Activated CD8-positive, alpha-beta T cell treated with anti-CD3 and anti-CD28 coated beads for 36 hours (primary cell): ENCODE measurements at regions not wholly inside any gene's neighbourhood (a gene's known extent, or its start where the extent isn't known, plus 50 kb on each side); places are given as distances from the start of the nearest gene placed in this dataset.

ENCODE experiments used
- ATAC-seq: fragments of 200-7000 bp; cut with Tn5 transposase; one replicate; pipeline ENCODE4 v1.10.0; 2021; ENCODE audit warnings: mild to moderate bottlenecking, moderate library complexity
- CTCF ChIA-PET: fragments of 350-600 bp; sonication (Branson Sonifier 250); formaldehyde crosslinking; loops from one replicate; lab custom pipeline; 2021; ENCODE audit warnings: antibody characterized with exemption; lab: Charles Lee
- POLR2A ChIA-PET: fragments of 350-600 bp; sonication (Branson Sonifier 250); formaldehyde crosslinking; loops from one replicate; lab custom pipeline; 2021; ENCODE audit warnings: antibody characterized with exemption; lab: Charles Lee
- DNase-seq: peaks from one replicate; pipeline ENCODE4 v3.0.0-alpha.2; 2020
- H3K27ac Mint-ChIP-seq: one replicate; pipeline ENCODE4 v1.8.0; 2021; ENCODE audit warnings: mild to moderate bottlenecking, mixed read lengths
- H3K27me3 Mint-ChIP-seq: one replicate; pipeline ENCODE4 v1.8.0; 2021; ENCODE audit warnings: mixed read lengths
- H3K36me3 Mint-ChIP-seq: one replicate; pipeline ENCODE4 v1.8.0; 2021; ENCODE audit warnings: low read depth, mixed read lengths
- H3K4me1 Mint-ChIP-seq: one replicate; pipeline ENCODE4 v1.8.0; 2021; ENCODE audit warnings: low read depth, mixed read lengths
- H3K4me3 Mint-ChIP-seq: one replicate; pipeline ENCODE4 v1.8.0; 2021; ENCODE audit warnings: mild to moderate bottlenecking, moderate library complexity, mixed read lengths
- H3K9me3 Mint-ChIP-seq: one replicate; pipeline ENCODE4 v1.8.0; 2021; ENCODE audit warnings: mixed read lengths
- CTCF ChIP-seq: fragments of 200-600 bp; IDR thresholded peaks from one replicate; pipeline ENCODE4 v1.8.0; 2022; ENCODE audit warnings: antibody characterized with exemption, mild to moderate bottlenecking
- intact Hi-C: fragments of 100-400 bp; cut with micrococcal nuclease; formaldehyde crosslinking; loops from one replicate; pipeline ENCODE4 v1.10.0; 2022

- Mint-ChIP-seq H3K4me3 (no peak overlapping the region), H3K36me3 (no peaks in the 10 kb centered on the region), H3K27ac (no peak overlapping the region), H3K27me3 (no peaks in the 10 kb centered on the region), H3K9me3 (peaks cover 2% of the 10 kb centered on the region), H3K4me1 (peaks cover 5% of the 10 kb centered on the region)
- intact Hi-C loops, result no loop called here
- no peak for TF ChIP-seq CTCF
- CTCF ChIA-PET, result no interaction called here
- ATAC-seq (peak; percentile 47), DNase-seq (no peak)
- POLR2A ChIA-PET, result interaction anchor here (0.6 kb wide), 1 partner anchor 12 kb away, joined by 3 read pairs; no protein-coding TSS in a partner anchor
Measured at GRCh38 chr15:69700380-69700779, 247.8 kb downstream of the RPLP1 start.

GRCh38 chr15:69701198-69701597, 248.6 kb downstream of the RPLP1 start:
- peaks cover 5% of the 10 kb centered on the region for H3K4me1 Mint-ChIP-seq
- peaks cover 4% of the 10 kb centered on the region for H3K9me3 Mint-ChIP-seq
- POLR2A ChIA-PET, result no interaction called here
- intact Hi-C loops, result no loop called here
- DNase-seq (no peak), ATAC-seq (no peak)
- H3K27me3 Mint-ChIP-seq, result no peaks in the 10 kb centered on the region
- H3K36me3 Mint-ChIP-seq, result no peaks in the 10 kb centered on the region
- no peak for TF ChIP-seq CTCF
- no peak overlapping the region for H3K4me3 Mint-ChIP-seq
- CTCF ChIA-PET, result interaction anchor here (1.2 kb wide), 1 partner anchor 32 kb away, joined by 3 read pairs; no protein-coding TSS in a partner anchor
- H3K27ac Mint-ChIP-seq, result no peak overlapping the region

- no peak for TF ChIP-seq CTCF
- intact Hi-C loops, result no loop called here
- peaks cover 15% of the 10 kb centered on the region for H3K9me3 Mint-ChIP-seq
- POLR2A ChIA-PET, result no interaction called here
- no peak overlapping the region for H3K27ac Mint-ChIP-seq
- H3K4me1 Mint-ChIP-seq, result peaks cover 3% of the 10 kb centered on the region
- no peak overlapping the region for H3K4me3 Mint-ChIP-seq
- CTCF ChIA-PET, result no interaction called here
- DNase-seq (no peak), ATAC-seq (no peak)
- H3K36me3 Mint-ChIP-seq, result peaks cover 7% of the 10 kb centered on the region
- no peaks in the 10 kb centered on the region for H3K27me3 Mint-ChIP-seq
Measured at GRCh38 chr15:69703532-69704187, 251.0 kb downstream of the RPLP1 start.

- ChIA-PET POLR2A (no interaction called here), CTCF (no interaction called here)
- peaks cover 3% of the 10 kb centered on the region for H3K4me1 Mint-ChIP-seq
- intact Hi-C loops, result no loop called here
- no peak overlapping the region for H3K27ac Mint-ChIP-seq
- peaks cover 7% of the 10 kb centered on the region for H3K36me3 Mint-ChIP-seq
- no peak for DNase-seq
- H3K4me3 Mint-ChIP-seq, result no peak overlapping the region
- no peak for TF ChIP-seq CTCF
- H3K27me3 Mint-ChIP-seq, result no peaks in the 10 kb centered on the region
- ATAC-seq, result no peak
- H3K9me3 Mint-ChIP-seq, result peaks cover 16% of the 10 kb centered on the region
Measured at GRCh38 chr15:69704229-69704628, 251.6 kb downstream of the RPLP1 start.

- DNase-seq (no peak), ATAC-seq (no peak)
- intact Hi-C loops, result no loop called here
- ChIA-PET CTCF (no interaction called here), POLR2A (no interaction called here)
- Mint-ChIP-seq H3K27ac (no peak overlapping the region), H3K4me1 (peaks cover 3% of the 10 kb centered on the region), H3K9me3 (peaks cover 18% of the 10 kb centered on the region), H3K36me3 (peaks cover 7% of the 10 kb centered on the region), H3K4me3 (no peak overlapping the region), H3K27me3 (no peaks in the 10 kb centered on the region)
- TF ChIP-seq CTCF, result no peak
Measured at GRCh38 chr15:69704700-69705099, 252.1 kb downstream of the RPLP1 start.
